ENCODE measurements at regions not wholly inside any gene's neighbourhood (a gene's known extent, or its start where the extent isn't known, plus 50 kb on each side); places are given as distances from the start of the nearest gene placed in this dataset.
"Not testable (repeated sequence)": the region's sequence is repeated elsewhere in the genome, so short reads cannot be mapped to it uniquely, and the experiment has no call there.

DNA sequence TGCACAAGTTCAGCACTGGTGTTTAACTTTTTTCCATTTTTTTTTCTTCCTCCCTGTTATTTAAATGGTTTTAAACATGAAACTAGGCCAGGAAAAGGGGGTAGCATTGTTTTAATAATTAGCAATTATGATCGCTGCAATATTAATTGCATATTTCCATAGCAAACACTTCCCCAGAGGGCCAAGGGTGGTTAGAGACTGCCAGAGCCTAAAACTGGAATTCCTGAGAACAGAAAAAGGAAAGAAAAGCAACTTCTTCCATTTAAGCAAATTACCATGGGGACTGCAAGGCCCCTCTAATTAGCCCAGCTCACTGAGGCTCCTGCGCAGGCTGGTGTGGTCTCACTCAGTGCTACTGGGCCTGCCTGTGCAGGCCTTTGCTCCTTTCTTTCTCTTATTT is 201.5 kb downstream of the SMAD2 start:
- DNase-seq (ENCODE audit: low read depth in 2 of 2): no peak

DNA sequence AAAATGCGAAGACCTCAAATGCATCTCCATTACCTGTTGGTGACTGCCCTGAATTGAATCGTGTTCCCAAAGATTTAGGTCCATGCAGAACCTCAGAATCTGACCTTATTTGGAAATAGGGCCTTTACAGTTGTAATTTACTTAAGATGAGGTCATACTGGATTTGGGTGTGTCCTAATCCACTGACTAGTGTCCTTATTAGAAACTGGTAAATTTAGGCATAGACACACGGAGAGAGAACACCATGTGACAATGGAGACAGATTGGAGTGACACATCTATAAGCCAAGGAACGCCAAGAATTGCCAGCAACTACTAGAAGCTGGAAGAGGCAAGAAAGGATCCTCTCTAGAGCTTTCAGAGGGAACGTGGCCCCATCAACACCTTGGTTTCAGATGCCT is 203.1 kb downstream of the SMAD2 start:
- DNase-seq (ENCODE audit: low read depth in 2 of 2): no peak

DNA sequence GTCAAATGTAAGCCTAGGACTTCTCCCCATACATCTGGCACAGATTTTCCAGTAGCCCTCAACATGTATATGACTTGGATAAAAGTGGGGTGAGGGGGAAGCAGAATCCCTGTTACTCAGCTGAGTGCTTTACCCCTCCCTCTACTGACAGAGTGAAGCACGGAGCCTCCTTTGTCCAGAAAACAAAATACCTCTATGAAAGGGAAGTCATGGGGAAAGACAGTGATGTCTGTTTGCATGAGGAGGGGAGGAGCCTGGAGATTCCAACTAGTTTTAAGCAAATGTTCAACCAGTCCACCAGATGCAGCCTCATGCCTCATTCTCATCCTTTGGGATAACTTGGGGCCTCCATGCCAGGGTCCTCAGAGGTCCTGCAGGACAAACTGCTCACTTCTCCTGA is 203.9 kb downstream of the SMAD2 start:
- no peak for DNase-seq (ENCODE audit: low read depth in 2 of 2)

DNA sequence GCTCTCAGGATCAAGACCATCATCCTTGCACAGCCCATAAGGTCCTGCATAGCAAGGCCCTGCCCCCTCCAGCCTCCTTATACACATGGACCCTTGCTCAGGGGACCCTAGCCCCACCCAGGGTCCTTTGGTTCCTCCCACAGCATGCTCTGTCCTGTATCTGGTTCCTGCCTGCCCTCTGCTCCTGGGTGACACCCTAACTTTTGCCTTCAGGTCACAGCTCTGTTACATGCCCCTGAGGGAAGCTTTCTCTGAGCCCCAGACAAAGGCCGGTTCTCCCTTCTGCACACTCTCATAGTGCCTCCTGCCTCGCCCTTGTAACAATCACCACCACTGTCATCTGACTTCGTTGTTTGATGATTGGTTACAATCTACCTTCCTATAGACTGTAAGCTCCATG is 204.8 kb downstream of the SMAD2 start:
- no peak for DNase-seq (ENCODE audit: low read depth in 2 of 2)

DNA sequence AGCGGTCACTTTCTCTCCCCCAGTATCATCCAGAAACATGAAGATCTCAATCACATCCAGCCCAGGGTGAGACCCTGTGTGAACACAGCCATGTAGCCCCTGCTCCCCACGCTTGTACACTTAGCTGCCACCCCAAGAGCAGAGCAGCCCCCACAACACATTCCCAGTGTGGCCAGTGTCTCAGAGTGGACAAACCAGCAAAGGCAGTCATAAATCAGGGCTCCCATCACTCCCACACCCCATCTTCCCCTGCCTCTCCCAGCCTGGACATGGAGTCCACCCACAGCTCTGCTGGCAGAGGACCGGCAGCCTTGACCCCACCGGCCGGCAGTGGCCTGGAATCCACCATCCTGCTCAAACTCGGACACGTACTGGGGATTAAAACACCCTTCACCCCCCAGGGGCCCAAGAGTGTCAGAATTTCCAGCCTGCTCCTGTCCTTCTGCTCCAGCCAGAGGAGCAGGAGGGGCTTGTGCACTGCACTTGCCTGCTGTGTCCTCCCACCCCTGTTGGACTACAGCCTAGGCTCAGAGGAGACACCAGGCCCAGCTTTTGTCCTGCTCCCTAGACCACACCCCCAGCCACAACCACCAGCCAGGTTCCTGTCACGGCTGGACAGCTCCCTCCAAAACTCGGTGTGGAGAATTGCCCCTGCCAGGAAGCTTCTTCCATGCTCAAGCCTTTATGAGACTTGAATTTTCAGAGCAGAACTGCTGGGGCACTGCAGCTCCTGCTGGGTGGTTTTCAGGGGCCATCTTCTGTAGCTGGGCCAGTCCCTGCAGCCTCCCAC is 206.1 kb downstream of the SMAD2 start:
- DNase-seq (ENCODE audit: low read depth in 2 of 2): no peak

DNA sequence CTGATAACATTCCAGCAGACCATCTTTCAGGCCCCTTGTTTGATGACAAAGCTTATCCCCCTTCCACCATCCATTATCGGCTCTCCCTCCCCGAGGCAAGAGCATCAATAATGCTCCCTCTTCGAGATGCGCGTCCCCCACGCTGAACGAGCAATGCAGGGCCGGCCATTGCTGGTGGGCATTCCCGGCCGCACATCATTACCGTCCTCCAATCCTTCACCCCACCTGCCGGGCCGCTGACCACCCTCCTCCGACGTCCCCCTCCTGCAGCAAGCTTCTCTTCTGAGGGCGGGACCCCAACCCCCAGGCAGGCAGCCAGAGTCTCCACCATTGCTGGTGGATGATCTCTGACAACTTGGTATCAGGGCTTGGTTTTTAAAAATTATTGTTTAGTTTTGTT is 208.6 kb downstream of the SMAD2 start:
- no peak for DNase-seq (ENCODE audit: low read depth in 2 of 2)

DNA sequence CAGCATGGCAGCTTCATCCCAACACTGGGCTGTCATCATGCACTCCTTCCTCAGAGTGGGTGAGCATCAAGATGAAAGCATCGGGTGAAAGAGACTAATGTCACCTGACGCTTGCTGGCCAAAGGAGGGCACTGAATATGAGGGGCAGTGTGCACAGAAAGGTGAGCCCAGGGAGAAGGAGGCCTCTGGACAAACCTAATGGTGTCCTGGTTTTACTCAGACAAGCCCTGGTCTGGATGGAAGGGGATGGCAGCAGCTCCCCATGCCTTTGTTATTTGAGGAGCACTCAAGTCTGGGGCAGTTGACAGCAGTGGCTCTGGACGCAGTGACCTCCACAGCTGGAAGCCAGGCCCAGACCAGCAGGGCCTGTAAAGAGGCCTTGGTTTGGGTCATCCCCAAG is 209.7 kb downstream of the SMAD2 start:
- DNase-seq (ENCODE audit: low read depth in 2 of 2): no peak

DNA sequence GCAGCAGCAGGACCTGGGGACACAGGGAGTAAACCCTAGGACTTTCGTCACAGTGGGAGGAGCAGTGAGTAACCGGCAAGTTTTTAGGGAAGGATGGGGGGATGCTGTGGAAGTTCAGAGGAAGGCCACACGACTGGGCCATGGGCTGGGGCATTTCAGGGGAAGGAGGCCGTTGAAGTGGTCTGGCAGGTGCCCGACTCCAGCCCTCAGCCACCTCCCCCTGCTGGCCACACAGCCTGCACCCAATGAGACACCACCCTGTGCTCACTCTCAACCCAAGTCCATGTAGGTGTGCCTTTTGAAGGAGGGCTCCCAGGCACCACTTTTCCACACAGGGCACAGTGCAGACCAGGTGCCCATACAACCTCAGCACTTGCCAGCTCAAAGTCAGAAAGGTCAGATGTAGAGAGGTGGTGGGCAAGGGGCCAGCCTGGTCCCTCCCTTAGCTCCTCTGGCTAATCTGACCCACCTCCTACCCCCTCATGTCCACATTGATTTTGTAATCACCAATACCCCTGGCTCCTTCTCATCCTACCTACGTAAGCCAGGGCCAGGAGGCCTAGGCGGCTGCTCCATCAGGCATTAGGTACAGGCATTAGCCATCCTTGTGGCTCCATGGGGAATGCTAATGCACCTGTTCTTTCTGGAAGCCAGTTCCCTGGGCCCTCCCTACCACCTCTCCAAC is 211.2 kb downstream of the SMAD2 start:
- DNase-seq (ENCODE audit: low read depth in 2 of 2): no peak

DNA sequence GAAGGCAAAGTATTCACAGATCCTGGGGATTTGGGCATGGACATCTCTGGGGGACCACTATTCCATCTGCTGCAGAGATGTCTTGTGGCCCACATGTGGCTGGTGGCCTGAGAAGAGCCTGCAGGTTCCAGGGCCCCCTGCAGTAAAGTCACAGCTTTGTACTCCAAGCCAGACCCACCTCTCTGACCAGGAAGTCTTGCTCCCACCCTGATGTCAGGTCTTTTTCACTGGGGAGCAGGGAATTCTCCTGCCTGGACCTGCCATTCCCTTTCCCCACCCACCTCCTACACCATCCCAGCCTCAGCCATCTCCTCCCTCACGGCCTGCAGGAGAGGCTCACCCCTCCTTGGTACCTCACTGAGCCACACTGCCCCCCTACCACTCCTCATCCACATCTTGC is 211.8 kb downstream of the SMAD2 start:
- DNase-seq (ENCODE audit: low read depth in 2 of 2): no peak

DNA sequence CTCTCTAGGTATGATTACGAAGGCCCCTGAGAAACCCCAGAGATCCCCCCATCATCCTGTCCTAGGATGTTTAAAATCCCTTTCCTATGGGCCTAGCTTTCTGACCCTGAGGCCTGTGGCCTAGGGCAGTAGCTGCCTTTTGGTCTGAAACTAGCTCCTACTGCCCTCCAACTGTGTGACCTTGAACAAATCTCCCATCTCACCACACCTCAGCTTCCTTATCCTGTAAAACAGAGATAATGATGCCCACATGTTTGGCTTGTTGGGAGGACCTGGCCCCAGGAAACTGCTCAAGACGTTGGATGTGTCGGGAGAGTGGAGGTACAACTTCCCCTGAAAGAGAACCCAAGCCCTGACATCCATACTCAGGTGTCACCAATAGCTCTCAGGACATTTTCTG is 213.2 kb downstream of the SMAD2 start:
- DNase-seq (ENCODE audit: low read depth in 2 of 2): no peak

DNA sequence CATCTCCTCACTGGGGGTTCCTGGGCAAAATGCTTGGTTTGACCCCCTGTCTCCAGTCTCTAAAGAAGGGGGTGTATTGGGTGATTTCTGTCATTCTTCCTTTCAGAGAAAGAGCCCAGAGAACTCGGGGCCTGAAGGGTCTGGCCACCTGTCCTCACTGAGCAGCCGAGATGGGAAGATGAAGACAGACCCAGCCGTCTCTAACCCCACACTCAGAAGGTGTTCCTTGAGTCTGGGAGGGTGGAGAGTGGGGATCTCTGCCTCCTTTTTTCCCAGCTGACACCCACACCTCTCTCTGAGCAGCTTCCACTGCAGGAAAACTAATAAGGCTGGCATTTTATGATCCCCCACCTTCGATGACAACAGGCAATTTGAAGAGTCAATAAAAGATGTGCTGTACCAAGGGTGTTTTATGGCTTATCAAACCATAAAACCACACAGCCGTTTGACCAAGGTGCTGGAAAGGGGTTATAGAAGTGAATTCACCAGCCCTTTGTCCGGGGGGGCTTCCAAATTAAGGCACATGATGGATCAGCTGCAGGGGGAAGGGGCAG is 213.8 kb downstream of the SMAD2 start:
- DNase-seq (ENCODE audit: low read depth in 2 of 2): no peak

DNA sequence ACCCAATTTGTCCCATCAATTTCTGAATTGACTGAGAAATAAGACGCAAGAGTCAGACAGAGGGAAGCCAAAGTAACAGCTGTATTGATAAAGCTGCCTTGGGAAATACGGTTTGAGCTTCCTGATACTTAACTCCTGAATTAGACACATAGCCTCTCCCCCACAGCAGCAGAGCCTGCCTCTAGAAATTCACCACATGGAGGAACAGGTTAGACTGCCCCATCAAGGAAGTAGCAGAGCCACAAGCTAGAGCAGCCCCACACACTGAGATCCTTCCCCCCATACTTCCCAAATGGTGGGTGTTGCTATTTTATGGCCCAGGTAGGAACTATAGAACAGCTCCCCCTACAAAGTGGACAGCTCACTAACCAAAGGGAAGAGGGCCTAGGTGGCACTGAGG is 220.0 kb downstream of the SMAD2 start:
- no peak for DNase-seq (ENCODE audit: low read depth in 2 of 2)

DNA sequence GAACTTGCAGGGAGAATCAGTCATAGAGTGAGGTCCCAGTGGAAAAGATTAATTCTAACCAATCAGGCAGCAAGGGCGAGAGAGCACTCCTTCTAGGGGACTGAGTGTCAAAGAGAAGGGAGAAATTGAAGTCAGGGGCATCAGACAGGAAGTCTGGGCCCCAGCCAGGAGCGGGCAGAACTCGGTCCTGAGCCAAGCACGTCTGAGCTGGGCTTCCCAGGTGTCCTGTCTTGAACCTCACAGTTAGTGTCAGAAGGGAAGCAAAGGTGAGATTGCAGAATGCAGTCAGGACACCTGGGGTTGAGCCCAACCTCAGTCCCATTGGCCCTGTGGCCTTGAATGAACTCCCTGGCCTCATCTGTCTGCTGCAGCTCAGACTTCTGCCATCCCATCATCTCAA is 220.9 kb downstream of the SMAD2 start:
- DNase-seq (ENCODE audit: low read depth in 2 of 2): no peak

DNA sequence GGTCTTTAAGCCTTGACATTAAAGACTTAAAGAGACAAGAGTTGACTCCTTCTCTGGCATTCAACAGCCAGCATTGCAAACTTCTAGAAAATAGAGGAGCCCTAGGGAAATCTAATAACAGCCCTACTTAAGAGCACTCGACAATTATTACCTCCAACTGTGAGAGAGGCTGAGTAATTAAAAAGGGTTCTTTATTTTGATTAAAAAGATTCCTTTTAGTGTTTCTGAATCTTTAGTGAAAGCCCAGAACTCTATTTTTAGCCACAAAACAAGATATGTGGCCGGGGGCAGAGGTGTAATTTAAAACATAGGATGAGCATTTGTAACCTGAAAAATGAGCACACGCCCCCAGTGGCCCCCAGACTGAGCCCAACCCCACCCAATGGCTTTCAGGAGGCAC is 222.3 kb downstream of the SMAD2 start:
- DNase-seq (ENCODE audit: low read depth in 2 of 2): no peak

DNA sequence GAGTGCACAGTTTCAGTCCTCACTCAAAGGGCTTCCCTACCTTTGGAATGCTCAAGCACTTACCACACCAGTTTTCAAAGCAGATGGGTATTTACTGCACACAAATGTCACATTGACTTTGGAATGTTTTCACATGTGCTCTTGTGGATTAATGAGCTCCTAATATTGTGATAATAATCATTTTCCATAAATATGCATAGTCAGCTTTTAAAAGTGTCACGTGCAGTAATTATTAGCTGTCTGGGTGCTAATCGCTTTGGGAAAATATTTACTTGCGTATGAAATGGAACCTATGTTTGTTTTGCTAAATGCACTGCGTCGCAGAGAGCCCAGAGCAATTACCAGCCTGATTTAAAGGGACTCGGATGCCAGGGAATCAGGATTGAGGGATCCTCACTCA is 229.3 kb downstream of the SMAD2 start:
- no peak for DNase-seq (ENCODE audit: low read depth in 2 of 2)

DNA sequence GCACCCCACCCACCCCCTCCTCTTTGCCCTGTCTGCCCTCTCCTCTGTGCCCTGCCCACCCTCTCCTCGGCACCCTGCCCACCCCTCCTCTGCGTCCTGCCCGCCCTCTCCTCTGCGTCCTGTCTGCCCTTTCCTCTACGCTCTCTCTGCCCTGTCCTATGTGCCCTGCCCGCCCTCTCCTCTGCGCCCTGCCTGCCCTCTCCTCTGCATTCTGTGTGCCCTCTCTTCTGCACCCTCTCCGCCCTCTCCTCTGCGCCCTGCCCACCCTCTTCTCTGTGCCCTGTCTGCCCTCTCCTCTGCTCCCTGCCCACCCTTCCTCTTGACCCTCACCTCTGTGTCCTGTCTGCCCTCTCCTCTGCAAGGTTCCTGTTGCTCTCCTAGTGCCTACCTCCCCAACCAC is 233.6 kb downstream of the SMAD2 start:
- DNase-seq (ENCODE audit: low read depth in 2 of 2): no peak

DNA sequence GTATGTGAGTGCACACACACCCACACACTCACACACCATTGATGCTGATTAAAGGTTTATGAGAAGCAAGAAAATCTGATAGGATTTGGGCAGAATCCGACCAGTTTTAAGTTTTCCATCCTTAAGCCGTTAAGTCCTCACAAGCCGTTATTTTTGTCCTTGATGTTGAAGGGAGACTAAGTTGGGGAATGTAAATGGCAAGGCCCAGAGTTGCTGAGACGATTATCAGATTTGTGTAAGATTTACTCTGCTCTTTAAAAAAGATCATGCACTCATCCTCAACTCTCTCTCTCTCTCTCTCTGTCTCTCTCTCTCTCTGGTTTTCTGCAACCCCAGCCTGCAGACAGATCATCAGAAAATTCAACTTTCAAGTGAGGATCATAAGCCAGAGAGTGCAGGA is 238.8 kb downstream of the SMAD2 start:
- no peak for DNase-seq (ENCODE audit: low read depth in 2 of 2)

DNA sequence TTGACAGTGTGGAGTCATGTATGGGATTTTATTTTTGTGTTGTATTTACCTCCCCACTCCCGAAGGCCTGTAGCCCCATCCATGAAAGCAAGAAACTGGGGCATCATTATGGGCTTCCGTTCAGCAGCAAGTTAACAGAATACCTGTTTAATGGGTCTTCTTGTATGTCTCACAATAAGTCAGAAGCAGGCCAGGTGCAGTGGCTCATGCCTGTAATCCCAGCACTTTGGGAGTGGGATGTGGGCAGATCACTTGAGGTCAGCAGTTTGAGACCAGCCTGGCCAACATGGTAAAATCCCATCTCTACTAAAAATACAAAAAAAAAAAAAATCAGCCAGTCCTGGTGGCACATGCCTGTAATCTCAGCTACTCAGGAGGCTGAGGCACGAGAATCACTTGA is 239.7 kb downstream of the SMAD2 start:
- DNase-seq (ENCODE audit: low read depth in 2 of 2): not testable (repeated sequence)

DNA sequence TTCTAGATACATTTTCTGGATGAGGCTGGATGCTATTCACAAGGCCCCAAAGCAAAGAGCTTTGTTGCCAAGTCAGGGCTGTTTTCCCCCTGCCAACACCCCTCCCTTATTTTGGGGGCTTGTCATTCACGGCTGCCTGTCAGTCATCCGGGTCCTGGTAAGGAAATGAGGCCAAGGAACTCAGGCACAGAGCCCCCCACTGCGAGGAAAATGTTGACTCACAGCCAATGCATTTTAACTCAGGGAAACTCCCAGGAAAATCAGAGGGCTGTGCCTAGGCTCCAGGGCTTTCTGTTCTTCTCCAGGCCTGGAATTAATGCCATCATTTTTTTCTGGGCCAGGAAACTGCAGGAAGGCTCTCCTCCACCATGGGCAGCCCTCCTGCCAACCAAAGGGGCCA is 241.1 kb downstream of the SMAD2 start:
- DNase-seq (ENCODE audit: low read depth in 2 of 2): no peak

DNA sequence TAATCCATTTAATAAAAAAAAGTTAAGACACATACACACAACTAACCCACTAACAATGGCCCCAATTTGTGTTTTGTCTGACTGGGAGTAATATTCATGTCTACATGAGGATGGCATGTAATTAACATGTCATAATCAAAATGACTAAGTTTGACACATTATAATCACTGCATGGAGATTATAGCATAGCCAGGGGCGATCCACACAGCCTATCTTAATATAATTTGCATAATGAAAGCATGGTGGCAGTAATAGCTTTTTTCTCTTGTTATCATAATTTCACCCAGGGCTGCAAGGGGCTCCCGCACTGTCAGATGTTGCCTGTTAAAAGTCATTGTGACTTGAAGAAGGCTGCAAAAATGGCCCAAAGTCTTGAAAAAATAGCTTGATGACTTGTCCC is 243.7 kb downstream of the SMAD2 start:
- DNase-seq (ENCODE audit: low read depth in 2 of 2): no peak

DNA sequence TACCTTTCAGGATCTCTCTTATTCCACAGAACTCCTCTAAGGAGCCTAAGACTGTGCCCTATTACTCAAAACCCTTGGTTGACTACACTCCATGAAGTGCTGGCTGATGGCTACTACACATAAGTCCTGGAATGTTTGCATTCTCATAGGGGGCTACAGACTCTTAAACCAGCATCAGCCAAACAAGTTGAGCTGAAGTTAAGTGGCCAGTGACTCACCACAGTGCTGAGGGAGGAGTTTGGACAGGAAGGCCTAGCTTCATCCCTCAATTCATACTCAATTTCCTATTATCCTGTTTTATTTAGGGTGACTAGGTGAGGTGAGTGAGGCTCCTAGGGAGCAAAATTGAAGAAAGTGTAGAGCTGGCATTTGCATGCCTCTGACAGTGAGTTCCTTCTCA is 246.7 kb downstream of the SMAD2 start:
- DNase-seq (ENCODE audit: low read depth in 2 of 2): no peak

DNA sequence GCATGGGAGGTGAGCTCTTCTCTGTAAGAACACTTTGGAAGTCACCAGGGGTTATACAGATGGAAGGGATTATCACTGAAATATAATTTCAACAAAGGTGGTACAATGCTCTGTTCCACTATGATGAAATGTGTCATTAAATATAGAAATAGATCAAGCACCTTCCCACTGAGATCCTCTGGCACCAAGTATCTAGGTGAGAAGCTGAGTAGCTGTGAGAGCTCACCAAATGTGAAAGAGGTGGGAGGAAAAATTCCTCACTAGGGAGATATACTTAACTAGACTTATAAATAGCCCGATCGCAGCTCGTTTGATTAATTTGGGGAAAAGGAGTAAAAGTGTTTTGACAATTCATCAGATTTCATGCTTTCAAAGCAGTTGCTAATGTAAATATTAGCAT is 247.6 kb downstream of the SMAD2 start:
- DNase-seq (ENCODE audit: low read depth in 2 of 2): no peak

DNA sequence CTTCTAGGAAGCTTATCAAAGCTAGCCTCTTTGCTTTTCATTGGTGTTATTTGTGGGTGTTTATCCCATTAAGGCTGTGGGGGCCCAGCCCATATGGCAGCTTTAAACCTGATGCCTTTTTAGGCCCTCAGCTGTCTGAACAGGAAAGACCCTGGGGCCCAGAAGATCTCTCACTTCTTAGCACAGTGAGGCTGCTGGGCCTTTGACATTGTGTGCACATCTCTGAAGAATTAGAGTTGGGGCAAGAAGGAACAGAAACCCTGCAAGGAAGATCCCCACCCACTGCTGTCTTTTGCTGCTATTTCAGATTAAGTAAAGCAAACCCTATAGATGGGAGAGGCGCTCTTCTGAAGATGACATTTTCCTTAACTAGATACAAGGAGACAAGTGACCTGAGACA is 250.0 kb downstream of the SMAD2 start:
- DNase-seq (ENCODE audit: low read depth in 2 of 2): no peak

Data from fibroblast of skin of left quadriceps (primary cell).